Mesothelial cell of epicardium (in vitro differentiated cells): ENCODE measurements at regions not wholly inside any gene's neighbourhood (a gene's known extent, or its start where the extent isn't known, plus 50 kb on each side); places are given as distances from the start of the nearest gene placed in this dataset.
"Not testable (repeated sequence)": the region's sequence is repeated elsewhere in the genome, so short reads cannot be mapped to it uniquely, and the experiment has no call there.

Experiments
- DNase-seq, 2 experiments: peaks; one replicate each; pipeline ENCODE4 v3.0.0; 2021; ENCODE audit warnings: low spot score in 2 of 2; ENCODE audit not compliant: unreplicated experiment in 2 of 2
- H3K27ac Mint-ChIP-seq: 2 replicates; pipeline ENCODE4 v1.8.0; 2021; ENCODE audit warnings: mixed read lengths
- H3K27me3 Mint-ChIP-seq: 2 replicates; pipeline ENCODE4 v1.8.0; 2021; ENCODE audit warnings: low read depth, mixed read lengths
- H3K36me3 Mint-ChIP-seq: 2 replicates; pipeline ENCODE4 v1.8.0; 2021; ENCODE audit warnings: mixed read lengths
- H3K4me1 Mint-ChIP-seq: 2 replicates; pipeline ENCODE4 v1.8.0; 2021; ENCODE audit warnings: mixed read lengths
- H3K4me3 Mint-ChIP-seq: 2 replicates; pipeline ENCODE4 v1.8.0; 2021; ENCODE audit warnings: mild to moderate bottlenecking, moderate library complexity, mixed read lengths
- H3K9me3 Mint-ChIP-seq: 2 replicates; pipeline ENCODE4 v1.8.0; 2021; ENCODE audit warnings: mixed read lengths
- TF ChIP-seq, protein P1 (sequence below): fragments of 200-600 bp; sonication (generic); IDR thresholded peaks from one replicate; pipeline ENCODE4 v1.5.0; 2021; ENCODE audit warnings: antibody characterized with exemption; ENCODE audit not compliant: unreplicated experiment

- TF ChIP-seq, protein P1, sequence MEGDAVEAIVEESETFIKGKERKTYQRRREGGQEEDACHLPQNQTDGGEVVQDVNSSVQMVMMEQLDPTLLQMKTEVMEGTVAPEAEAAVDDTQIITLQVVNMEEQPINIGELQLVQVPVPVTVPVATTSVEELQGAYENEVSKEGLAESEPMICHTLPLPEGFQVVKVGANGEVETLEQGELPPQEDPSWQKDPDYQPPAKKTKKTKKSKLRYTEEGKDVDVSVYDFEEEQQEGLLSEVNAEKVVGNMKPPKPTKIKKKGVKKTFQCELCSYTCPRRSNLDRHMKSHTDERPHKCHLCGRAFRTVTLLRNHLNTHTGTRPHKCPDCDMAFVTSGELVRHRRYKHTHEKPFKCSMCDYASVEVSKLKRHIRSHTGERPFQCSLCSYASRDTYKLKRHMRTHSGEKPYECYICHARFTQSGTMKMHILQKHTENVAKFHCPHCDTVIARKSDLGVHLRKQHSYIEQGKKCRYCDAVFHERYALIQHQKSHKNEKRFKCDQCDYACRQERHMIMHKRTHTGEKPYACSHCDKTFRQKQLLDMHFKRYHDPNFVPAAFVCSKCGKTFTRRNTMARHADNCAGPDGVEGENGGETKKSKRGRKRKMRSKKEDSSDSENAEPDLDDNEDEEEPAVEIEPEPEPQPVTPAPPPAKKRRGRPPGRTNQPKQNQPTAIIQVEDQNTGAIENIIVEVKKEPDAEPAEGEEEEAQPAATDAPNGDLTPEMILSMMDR: no peak
- Mint-ChIP-seq H3K27ac (no peak overlapping the region), H3K4me1 (peaks cover 4% of the 10 kb centered on the region), H3K27me3 (no peaks in the 10 kb centered on the region), H3K4me3 (no peak overlapping the region), H3K9me3 (peaks cover 41% of the 10 kb centered on the region), H3K36me3 (no peaks in the 10 kb centered on the region)
- DNase-seq: no peak
Measured at GRCh38 chr1:55786396-55786795, 571.2 kb upstream of the USP24 start.

GRCh38 chr1:55784941-55785450 is 569.8 kb upstream of the USP24 start:
- H3K9me3 Mint-ChIP-seq: peaks cover 39% of the 10 kb centered on the region
- not testable (repeated sequence) for H3K4me1 Mint-ChIP-seq, DNase-seq, H3K36me3 Mint-ChIP-seq, H3K4me3 Mint-ChIP-seq, H3K27me3 Mint-ChIP-seq, H3K27ac Mint-ChIP-seq

DNA sequence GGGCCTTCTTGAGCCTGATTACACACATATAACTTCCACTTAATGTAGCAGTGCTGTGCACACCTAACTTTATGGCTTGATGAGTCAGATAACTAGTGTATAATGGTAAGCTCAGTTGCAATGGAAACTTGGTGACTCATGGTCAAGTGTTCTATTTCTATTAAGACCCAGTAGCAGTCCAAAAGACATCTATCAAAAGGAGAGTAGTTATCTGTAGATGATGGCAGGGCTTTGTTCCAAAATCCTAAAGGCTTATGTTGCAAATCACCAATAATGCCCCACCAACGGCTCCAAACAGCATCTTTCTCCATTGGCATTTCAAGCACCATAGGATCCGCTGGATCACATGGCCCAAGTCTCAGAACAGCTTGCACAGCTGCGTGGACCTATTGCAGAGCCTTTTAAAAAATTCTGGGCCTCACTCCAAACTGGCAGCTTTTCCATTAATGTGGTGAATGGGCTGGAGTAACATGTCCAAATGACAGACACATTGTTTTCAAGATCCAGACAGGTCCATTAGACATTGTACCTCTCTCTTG is 566.8 kb upstream of the USP24 start:
- H3K36me3 Mint-ChIP-seq: no peaks in the 10 kb centered on the region

DNA sequence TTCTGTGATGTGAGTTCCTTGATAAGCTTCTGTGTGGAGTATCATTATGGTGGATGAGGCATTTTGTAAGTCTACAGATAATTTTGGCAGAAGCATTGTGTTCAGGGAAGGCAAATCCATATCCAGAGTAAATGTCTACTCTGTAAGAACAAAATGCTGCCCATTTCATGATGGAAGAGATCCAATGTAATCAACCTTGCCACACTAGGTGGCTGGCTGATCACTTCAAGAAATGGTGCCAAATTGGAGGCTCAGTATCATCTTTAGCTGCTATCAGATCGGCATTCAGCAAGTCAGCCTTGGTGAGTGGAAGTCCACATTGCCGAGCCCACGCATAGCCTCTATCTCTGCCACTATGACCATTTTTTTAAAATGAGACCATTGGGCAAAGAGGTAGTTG is 565.8 kb upstream of the USP24 start:
- TF ChIP-seq, protein P1: no peak
- DNase-seq: no peak
- no peak overlapping the region for H3K4me3 Mint-ChIP-seq
- no peak overlapping the region for H3K27ac Mint-ChIP-seq
- H3K9me3 Mint-ChIP-seq: peaks cover 27% of the 10 kb centered on the region
- H3K27me3 Mint-ChIP-seq: no peaks in the 10 kb centered on the region
- H3K36me3 Mint-ChIP-seq: no peaks in the 10 kb centered on the region
- peaks cover 4% of the 10 kb centered on the region for H3K4me1 Mint-ChIP-seq

More for the DNA sequence above, 566.8 kb upstream of the USP24 start:
- DNase-seq: no peak
- H3K4me3 Mint-ChIP-seq: no peak overlapping the region
- no peak overlapping the region for H3K27ac Mint-ChIP-seq
- peaks cover 4% of the 10 kb centered on the region for H3K4me1 Mint-ChIP-seq
- TF ChIP-seq, protein P1: no peak
- H3K27me3 Mint-ChIP-seq: no peaks in the 10 kb centered on the region
- H3K9me3 Mint-ChIP-seq: peaks cover 27% of the 10 kb centered on the region

GRCh38 chr1:55777545-55777944 is 562.4 kb upstream of the USP24 start:
- Mint-ChIP-seq H3K27me3 (no peaks in the 10 kb centered on the region), H3K4me3 (no peak overlapping the region), H3K27ac (no peak overlapping the region), H3K9me3 (peaks cover 31% of the 10 kb centered on the region), H3K36me3 (no peaks in the 10 kb centered on the region), H3K4me1 (no peaks in the 10 kb centered on the region)
- no peak for DNase-seq
- TF ChIP-seq, protein P1: no peak

- Mint-ChIP-seq H3K4me1 (no peaks in the 10 kb centered on the region), H3K27ac (no peak overlapping the region), H3K9me3 (peaks cover 15% of the 10 kb centered on the region), H3K27me3 (no peaks in the 10 kb centered on the region), H3K4me3 (no peak overlapping the region), H3K36me3 (no peaks in the 10 kb centered on the region)
- DNase-seq: no peak
- TF ChIP-seq, protein P1: no peak
Measured at GRCh38 chr1:55775007-55775406, 559.8 kb upstream of the USP24 start.
